HG03108 (cell line): ENCODE measurements at regions not wholly inside any gene's neighbourhood (a gene's known extent, or its start where the extent isn't known, plus 50 kb on each side); places are given as distances from the start of the nearest gene placed in this dataset.
"Not testable (repeated sequence)": the region's sequence is repeated elsewhere in the genome, so short reads cannot be mapped to it uniquely, and the experiment has no call there.

ENCODE experiments used
- ATAC-seq: cut with Tn5 transposase; IDR thresholded peaks from one replicate; pipeline ENCODE4 v1.9.1; 2021; ENCODE audit warnings: moderate library complexity; ENCODE audit not compliant: unreplicated experiment

GRCh38 chr16:73099601-73100000 lies 51.7 kb upstream of the ZFHX3 start:
- not testable (repeated sequence) for ATAC-seq
